ENCODE measurements at regions not wholly inside any gene's neighbourhood (a gene's known extent, or its start where the extent isn't known, plus 50 kb on each side); places are given as distances from the start of the nearest gene placed in this dataset.

GRCh38 chr6:41428996-41429421 is 93.6 kb downstream of the NCR2 start:
- peak in 1 of 2 donors; percentile 59 for DNase-seq (ENCODE audit: low read depth in 1 of 2, low spot score in 1 of 2)
- Histone ChIP-seq H3K27me3 (peaks cover 57% of the 10 kb centered on the region), H3K27ac (no peak overlapping the region), H3K36me3 (no peaks in the 10 kb centered on the region), H3K4me3 (no peak overlapping the region), H3K4me1 (ENCODE audit: low read depth) (peaks cover 5% of the 10 kb centered on the region), H3K9me3 (ENCODE audit: low read depth) (no peaks in the 10 kb centered on the region)
- TF ChIP-seq CTCF (IDR thresholded peaks at IDR 0.05; ENCODE audit: low read depth, low read length) = no peak

GRCh38 chr6:41429506-41430504 is 94.4 kb downstream of the NCR2 start:
- H3K9me3 ChIP-seq (ENCODE audit: low read depth) = no peaks in the 10 kb centered on the region
- no peak overlapping the region for H3K4me3 ChIP-seq
- TF ChIP-seq CTCF (IDR thresholded peaks at IDR 0.05; ENCODE audit: low read depth, low read length) = no peak
- DNase-seq (ENCODE audit: low read depth in 1 of 2, low spot score in 1 of 2) = no peak
- H3K27ac ChIP-seq = no peak overlapping the region
- H3K27me3 ChIP-seq = peaks cover 57% of the 10 kb centered on the region
- no peaks in the 10 kb centered on the region for H3K36me3 ChIP-seq
- peaks cover 5% of the 10 kb centered on the region for H3K4me1 ChIP-seq (ENCODE audit: low read depth)

- DNase-seq (ENCODE audit: low read depth in 1 of 2, low spot score in 1 of 2) = peak in 1 of 2 donors; percentile 75
- Histone ChIP-seq H3K4me3 (no peak overlapping the region), H3K9me3 (ENCODE audit: low read depth) (no peaks in the 10 kb centered on the region), H3K36me3 (no peaks in the 10 kb centered on the region), H3K27ac (no peak overlapping the region), H3K4me1 (ENCODE audit: low read depth) (peaks cover 5% of the 10 kb centered on the region), H3K27me3 (peaks cover 51% of the 10 kb centered on the region)
- no peak for TF ChIP-seq CTCF (IDR thresholded peaks at IDR 0.05; ENCODE audit: low read depth, low read length)
Measured at GRCh38 chr6:41430875-41431274, 95.5 kb downstream of the NCR2 start.

GRCh38 chr6:41432280-41432679 is 96.9 kb downstream of the NCR2 start:
- Histone ChIP-seq H3K36me3 (no peaks in the 10 kb centered on the region), H3K4me3 (no peak overlapping the region), H3K9me3 (ENCODE audit: low read depth) (no peaks in the 10 kb centered on the region), H3K27ac (no peak overlapping the region), H3K27me3 (peaks cover 37% of the 10 kb centered on the region), H3K4me1 (ENCODE audit: low read depth) (peaks cover 5% of the 10 kb centered on the region)
- DNase-seq (ENCODE audit: low read depth in 1 of 2, low spot score in 1 of 2) = no peak
- TF ChIP-seq CTCF (IDR thresholded peaks at IDR 0.05; ENCODE audit: low read depth, low read length) = no peak

- TF ChIP-seq CTCF (IDR thresholded peaks at IDR 0.05; ENCODE audit: low read depth, low read length) = no peak
- Histone ChIP-seq H3K36me3 (no peaks in the 10 kb centered on the region), H3K4me3 (no peak overlapping the region), H3K27me3 (peaks cover 11% of the 10 kb centered on the region), H3K27ac (no peak overlapping the region), H3K4me1 (ENCODE audit: low read depth) (no peaks in the 10 kb centered on the region), H3K9me3 (ENCODE audit: low read depth) (no peaks in the 10 kb centered on the region)
- DNase-seq (ENCODE audit: low read depth in 1 of 2, low spot score in 1 of 2) = no peak
Measured at GRCh38 chr6:41434803-41435481, 99.5 kb downstream of the NCR2 start.

All from cardiac muscle cell (in vitro differentiated cells and primary cell).